Activated CD4-positive, alpha-beta T cell treated with anti-CD3 and anti-CD28 coated beads, Interleukin-2, amount 50 U/mL, for 16 hours (primary cell): ENCODE measurements at regions not wholly inside any gene's neighbourhood (a gene's known extent, or its start where the extent isn't known, plus 50 kb on each side); places are given as distances from the start of the nearest gene placed in this dataset.

Experiments used
- DNase-seq: peaks from one replicate; pipeline ENCODE4 v3.0.0-alpha.2; 2020

GRCh38 chr5:2222246-2222992 is 339.7 kb upstream of the IRX4 start:
- no peak for DNase-seq

DNA sequence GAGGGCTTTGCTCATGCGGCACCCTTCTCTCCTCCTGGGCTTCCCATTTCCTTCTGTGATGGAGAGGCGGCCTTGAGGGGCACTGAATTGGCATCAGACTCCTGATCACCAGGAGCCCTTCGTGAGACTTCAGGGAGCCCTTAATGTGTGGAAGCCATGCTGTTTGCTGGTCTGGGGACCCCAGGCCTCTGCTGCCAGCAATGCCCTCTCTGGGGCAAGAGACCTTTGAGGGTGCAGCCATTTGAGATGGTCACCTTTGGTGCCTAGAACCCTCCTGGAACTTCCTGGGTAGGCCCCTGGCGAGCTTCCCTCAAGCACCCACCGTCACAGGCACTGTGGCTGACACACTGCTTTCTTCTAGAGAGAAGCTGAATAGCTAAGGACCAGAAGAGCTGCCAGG is 338.7 kb upstream of the IRX4 start:
- DNase-seq = no peak

GRCh38 chr5:2220741-2221140 is 338.0 kb upstream of the IRX4 start:
- no peak for DNase-seq

GRCh38 chr5:2219149-2219776 is 336.5 kb upstream of the IRX4 start:
- DNase-seq = no peak

- DNase-seq = no peak
These were observed 334.5 kb upstream of the IRX4 start for GRCh38 chr5:2217219-2217618.

DNA sequence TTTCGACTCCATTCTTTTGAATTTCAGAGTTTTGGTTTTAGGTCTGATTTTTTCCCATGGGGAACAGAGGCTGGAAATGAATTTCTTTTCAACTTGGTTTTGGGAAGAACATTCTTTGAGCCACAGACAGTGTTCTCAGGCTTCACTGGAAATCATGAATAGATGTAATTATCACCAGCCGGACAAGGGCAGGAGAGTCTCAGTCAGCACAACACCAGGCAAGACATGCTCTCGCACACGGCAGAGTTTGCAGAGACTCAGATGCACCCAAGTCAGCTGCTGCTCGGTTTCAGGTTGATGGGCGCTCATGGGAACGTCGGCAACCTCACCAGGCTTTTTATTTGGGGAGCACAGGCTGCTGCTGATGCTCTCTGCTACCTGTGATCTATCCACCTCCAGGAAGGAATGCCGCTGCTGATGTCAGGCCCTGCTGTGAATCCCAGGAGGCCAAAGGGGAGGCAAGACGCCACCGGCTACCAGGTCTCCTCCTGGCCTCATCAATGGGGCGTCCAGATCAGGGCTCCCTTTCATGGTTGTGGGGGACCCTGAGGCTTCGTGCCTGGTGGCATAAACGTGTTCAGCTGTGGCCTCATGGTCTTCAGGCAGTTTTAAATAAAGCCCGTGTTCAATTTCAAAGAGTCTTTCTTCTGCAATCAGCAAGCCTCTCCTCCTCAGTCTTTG is 332.3 kb upstream of the IRX4 start:
- DNase-seq = no peak

GRCh38 chr5:2213121-2213730 is 330.5 kb upstream of the IRX4 start:
- no peak for DNase-seq

GRCh38 chr5:2212481-2212880 is 329.8 kb upstream of the IRX4 start:
- DNase-seq = no peak

DNA sequence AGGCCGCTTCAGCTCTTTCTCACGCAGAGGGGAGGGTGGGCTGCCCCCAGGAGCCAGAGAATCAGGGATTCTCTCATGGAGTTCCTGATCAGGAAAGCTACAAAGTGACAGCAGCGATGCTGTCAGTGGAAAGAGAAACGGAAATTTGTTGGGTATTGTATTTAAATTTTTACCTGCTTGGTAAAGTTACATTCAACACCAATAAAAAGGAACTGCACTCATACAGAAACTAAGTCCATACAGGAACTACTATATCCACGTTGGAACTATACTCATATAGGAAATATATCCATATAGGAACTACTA is 325.5 kb upstream of the IRX4 start:
- DNase-seq = no peak

- DNase-seq = peak; percentile 1
These were observed 324.9 kb upstream of the IRX4 start for GRCh38 chr5:2207416-2208238.

GRCh38 chr5:2207109-2207399 is 324.3 kb upstream of the IRX4 start:
- DNase-seq = no peak

DNA sequence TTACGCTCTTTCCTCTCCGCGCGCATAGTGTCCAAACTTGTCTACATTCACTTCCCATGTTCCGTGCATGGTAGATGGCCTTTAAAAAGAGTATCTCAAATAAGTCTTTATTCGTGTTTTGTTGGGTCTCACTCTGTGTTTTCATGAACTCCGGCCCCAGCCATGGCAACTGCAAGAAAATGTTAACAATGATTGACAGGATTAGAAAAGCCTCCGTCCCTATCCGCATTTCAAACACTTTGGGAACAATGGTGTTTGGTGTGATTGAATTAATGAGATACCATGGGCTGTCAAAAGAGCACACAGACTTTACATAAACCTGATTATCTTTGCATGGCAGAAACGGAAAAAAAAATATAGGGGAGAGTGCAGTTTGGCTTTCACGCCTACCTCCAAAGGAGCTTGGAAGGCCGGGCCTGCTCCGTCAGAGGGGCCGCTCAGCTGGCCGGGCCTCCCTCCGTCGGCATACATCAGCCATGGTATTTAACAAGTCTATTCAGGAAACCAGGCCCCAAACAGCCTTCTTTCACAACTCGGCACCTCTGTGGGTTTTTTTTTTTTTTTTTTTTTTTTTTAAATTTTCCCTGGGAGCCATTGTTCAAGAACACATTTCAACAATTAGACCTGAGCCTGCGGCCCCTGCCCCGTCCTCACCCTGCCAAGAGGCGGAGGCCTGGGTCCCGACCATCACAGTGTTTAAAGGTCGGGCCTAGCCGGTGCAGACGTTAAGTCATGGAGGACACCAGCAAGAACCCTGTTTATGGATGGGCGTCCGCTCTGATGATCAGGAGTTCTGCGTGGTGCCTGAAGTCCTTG is 323.8 kb upstream of the IRX4 start:
- no peak for DNase-seq

DNA sequence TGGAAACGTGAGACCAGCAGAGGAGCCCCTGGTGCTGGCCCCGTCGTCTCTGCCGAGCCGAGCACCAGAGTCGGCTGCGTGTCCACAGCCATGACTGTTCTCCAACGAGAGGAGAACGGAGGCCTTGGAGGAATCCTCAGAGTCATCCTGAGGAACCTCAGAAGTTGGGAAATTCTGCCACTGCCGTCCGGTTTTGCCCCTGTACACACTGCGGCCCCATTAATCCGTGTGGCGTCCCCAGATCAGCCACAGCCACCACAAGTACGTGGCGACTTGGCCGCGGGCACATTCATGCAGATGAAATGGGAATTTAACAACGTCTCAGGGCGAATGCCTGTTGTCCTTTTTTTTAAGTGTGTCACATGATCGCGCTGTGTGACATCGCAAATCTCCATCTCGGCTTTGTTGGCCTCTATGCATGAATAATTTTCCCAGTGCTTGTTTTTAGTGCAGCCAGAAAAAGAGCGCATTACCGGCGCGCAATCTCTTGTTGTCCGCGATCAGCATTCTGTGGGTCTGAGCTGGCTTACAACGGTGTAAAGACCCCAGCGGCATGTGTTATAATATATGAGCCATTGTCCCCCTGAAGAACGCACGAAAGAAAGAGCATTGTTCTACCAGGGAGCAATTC is 323.0 kb upstream of the IRX4 start:
- no peak for DNase-seq

DNA sequence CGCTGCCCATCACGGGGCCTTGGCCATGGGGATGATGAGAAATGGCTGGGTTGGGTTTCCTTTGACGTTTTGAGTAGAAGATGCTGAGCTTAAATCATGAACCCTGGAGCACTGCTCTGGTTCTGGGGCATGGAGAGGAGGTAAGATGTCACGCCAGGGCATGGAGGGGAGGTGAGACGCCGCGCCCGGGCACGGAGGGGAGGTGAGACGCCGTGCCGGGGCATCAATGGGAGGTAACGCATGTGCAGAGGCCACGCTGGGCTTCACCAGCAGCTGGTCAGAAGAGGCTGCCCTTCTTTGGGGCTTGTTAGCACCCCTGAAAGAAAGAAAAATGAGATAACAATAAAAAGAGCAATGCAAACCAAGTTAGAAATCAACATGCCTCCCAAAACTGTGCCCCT is 322.5 kb upstream of the IRX4 start:
- no peak for DNase-seq

DNA sequence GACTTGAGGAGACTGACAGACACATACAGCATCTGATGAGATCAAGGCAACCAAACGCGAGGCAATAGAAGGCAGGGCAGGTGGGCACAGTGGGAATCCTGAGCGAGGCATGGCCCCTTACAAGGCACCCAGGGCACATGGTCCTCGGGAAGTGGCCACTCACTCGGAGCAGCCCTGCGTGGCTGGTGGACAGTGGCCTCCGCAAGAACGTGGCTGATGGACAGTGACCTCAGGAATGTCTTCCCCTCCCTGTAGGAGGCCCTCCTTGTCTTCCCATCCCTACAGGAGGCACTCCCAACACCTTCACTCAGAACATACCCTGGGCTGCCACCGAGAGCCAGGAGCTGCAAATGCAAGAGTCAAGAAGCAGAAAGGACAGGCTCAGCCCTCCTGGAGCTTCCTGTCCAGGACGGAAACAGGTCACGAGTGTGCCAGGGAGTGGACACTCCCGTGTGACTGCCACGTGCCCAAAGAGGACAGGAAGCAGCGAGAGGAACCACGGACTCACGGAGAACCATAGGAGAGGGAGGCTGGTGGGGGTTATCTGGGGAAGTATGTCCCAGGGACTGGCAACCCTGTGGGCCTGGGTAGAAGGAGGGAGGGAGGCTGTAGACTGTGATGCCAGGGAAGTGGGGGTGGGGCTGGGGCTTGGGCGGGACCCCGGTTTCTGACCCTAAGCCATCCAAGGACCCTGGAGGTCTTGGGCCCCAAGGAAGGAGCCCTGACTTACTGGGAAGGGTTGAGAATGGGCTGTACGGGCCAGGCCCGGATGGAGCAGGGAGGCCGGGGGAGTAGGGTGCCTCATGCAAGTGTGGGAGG is 321.9 kb upstream of the IRX4 start:
- no peak for DNase-seq

DNA sequence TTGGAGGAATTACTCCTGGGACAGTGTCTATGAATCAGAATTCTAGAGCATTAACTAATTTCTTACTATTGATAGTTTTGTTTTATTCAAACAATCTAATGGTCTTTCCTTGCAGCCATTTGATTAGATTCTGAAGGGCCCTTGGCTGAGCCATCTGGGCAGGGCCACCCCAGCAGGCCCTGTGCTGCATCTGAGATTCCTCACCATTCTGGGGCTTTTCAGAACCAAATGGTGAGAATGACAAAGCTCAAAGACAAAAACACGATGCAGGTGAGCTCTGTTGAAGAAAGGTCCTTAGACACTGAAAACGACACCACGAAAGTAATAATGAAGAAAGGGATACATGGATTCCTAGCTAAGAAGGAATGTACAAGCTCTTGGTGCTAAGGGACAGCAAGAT is 321.0 kb upstream of the IRX4 start:
- no peak for DNase-seq

GRCh38 chr5:2201832-2202231 is 319.1 kb upstream of the IRX4 start:
- DNase-seq = no peak

- DNase-seq = no peak
These were observed 318.7 kb upstream of the IRX4 start for GRCh38 chr5:2201421-2201820.

DNA sequence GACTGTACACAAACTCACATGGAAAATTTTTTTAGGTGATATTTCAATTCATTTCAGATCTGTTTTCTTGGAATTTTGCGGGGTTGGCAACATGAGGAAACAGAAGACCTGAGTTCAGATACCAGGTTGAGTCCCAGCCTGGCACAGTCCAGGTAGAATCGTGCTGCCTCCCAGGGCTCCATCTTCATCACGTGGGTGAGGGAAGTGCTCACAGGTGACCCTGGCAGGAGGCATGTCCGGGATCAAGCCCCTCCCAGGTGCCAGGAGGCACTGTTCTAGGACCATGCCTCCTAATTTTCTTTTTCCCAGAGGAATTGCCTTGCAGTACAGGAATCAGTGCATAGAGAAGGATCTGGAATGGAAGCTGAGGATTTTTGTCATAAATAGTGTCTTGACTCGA is 318.3 kb upstream of the IRX4 start:
- DNase-seq = no peak

- DNase-seq = no peak
These were observed 317.7 kb upstream of the IRX4 start for GRCh38 chr5:2200261-2200950.
